22Rv1 (cell line): ENCODE measurements at regions not wholly inside any gene's neighbourhood (a gene's known extent, or its start where the extent isn't known, plus 50 kb on each side); places are given as distances from the start of the nearest gene placed in this dataset.

Experiments used
- CTCF ChIP-seq: fragments of 450-650 bp; IDR thresholded peaks from 2 replicates; pipeline ENCODE4 v1.5.1; 2017; ENCODE audit warnings: mild to moderate bottlenecking
- ZFX ChIP-seq: fragments of 450-650 bp; IDR thresholded peaks from 2 replicates; pipeline ENCODE4 v1.6.1; 2017; ENCODE audit warnings: antibody characterized with exemption, borderline replicate concordance

GRCh38 chr6:14380901-14381828, 263.6 kb downstream of the CD83 start:
- no peak for TF ChIP-seq CTCF
- no peak for TF ChIP-seq ZFX
